GM12874 (cell line): ENCODE measurements at regions not wholly inside any gene's neighbourhood (a gene's known extent, or its start where the extent isn't known, plus 50 kb on each side); places are given as distances from the start of the nearest gene placed in this dataset.

Source experiments
- CTCF ChIP-seq: IDR thresholded peaks from 2 replicates; pipeline ENCODE4 v1.5.1; 2011; ENCODE audit warnings: low read depth, mild to moderate bottlenecking, control low read depth, low read length, moderate library complexity; ENCODE audit not compliant: insufficient read depth

DNA sequence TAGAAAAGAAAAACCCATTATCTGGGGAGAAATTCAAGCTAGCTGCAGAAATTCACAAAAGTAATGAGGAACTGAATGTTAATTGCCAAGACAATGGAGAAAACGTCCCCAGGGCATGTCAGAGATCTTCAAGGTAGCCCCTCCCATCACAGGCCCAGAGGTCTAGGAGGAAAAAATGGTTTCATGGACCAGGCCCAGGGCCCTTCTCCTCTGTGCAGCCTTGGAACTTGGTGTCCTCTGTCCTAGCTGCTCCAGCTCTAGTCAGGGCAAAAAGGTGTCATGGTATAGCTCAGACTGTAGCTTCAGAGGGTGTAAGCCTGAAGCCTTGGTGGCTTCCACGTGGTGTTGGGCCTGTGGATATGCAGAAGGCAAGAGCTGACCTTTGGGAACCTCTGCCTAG, 411.8 kb downstream of the ADRA2A start:
- TF ChIP-seq CTCF = no peak

DNA sequence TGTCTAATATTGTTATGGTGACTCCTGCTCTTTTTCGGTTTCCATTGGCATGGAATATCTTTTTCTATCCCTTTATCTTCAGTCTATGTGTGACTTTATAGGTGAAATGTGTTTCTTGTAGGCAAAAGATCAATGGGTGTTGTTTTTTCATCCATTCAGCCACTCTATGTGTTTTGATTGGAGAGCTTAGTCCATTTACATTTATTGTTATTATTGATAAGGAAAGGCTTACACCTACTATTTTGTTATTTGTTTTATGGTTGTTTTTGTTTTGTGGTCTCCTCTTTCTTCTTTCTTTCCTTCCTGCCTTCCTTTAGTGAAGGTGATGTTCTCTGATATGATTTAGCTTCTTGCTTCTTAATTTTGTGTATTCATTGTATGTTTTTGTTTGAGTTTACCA, 414.3 kb downstream of the ADRA2A start:
- TF ChIP-seq CTCF = no peak

DNA sequence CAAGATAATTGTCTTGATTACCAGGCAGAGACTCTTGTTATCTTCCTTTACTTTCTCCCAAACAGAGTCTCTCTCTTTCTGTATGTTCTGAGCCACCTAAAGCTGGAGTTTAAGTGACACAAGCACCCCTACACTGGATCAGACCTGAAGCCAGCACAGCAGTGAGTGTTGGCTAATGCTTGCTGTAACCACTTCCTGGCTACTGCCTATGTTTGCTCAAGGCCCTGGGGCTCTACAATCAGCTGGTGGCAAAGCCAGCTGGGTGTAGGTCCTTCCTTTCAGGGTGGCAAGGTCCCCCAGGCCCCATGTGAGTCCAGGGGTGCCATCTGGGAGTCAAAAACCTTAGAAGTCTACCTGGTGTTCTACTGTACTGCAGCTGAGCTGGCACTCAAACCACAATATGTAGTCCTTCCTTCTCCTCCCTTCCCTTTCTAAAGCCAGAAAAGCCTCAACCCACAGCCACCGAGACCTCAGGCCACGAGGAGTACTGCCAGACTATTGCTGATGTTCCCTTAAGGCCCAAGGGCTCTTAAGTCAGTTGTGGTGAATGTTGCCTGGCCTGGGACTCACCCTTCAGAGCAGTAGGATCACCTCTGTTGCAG, 416.3 kb downstream of the ADRA2A start:
- TF ChIP-seq CTCF = no peak

- TF ChIP-seq CTCF = no peak
Measured at GRCh38 chr10:111498560-111498959, 421.7 kb downstream of the ADRA2A start.

GRCh38 chr10:111504376-111504775, 427.5 kb downstream of the ADRA2A start:
- no peak for TF ChIP-seq CTCF

DNA sequence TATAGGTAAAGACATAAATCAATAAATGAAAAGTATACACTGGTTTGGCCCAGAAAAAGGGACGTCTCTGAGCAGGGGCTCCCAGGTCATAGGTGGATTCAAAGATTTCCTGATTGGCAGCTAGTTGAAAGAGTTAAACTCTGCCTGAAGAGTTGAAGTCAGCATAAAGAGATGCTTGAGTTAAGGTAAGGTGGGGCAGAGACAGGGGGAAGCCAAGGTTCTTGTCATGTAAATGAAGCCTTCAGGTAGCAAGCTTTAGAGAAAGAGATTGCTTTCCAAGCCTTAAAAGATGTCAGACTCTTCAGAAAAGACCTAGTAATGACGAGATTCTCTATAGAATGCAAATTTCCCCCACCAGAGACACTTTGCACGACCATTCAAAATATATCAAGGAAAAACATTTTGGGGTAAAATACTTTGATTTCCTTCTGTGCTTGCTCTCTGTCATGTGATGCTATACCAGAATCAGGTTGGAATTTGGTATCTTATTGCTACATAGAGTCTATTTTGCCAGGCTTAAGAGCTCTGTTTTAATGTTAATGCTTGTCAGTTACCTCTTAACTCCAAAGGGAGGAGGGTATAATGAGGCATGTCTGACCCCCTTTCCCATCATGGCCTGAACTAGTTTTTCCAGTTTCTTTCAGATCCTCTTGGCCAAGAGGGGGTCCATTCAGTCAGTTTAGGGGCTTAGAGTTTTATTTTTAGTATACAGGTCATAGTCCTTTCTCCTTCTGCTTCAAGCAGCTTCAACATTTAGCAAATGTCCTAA, 429.6 kb downstream of the ADRA2A start:
- TF ChIP-seq CTCF = no peak

- TF ChIP-seq CTCF = no peak
Measured at GRCh38 chr10:111511751-111512150, 434.9 kb downstream of the ADRA2A start.
